Keratinocyte (primary cell): ENCODE measurements at regions not wholly inside any gene's neighbourhood (a gene's known extent, or its start where the extent isn't known, plus 50 kb on each side); places are given as distances from the start of the nearest gene placed in this dataset.

Experiments
- DNase-seq: peaks from one replicate; pipeline ENCODE4 v3.0.0-alpha.2; 2011; ENCODE audit warnings: low read depth, missing footprints, low spot score
- FAIRE-seq: peaks from 2 replicates; lab custom pipeline; 2011; peaks lifted over from hg19 to GRCh38; lab: Jason Lieb, UNC
- H2AFZ ChIP-seq: 2 replicates; pipeline ENCODE4 v1.6.0; 2012; ENCODE audit warnings: low read length, control low read depth, inconsistent platforms; ENCODE audit not compliant: control insufficient read depth
- H3K27ac ChIP-seq: 2 replicates; pipeline ENCODE4 v1.5.1; 2011; ENCODE audit warnings: low read length; ENCODE audit not compliant: control insufficient read depth, insufficient read depth
- H3K27me3 ChIP-seq: 3 replicates; pipeline ENCODE4 v1.6.0; 2011; ENCODE audit warnings: low read length; ENCODE audit not compliant: control insufficient read depth, insufficient read depth; ENCODE audit errors: extremely low read depth
- H3K36me3 ChIP-seq, 2 experiments: 2 replicates in 1 of 2; 3 replicates in 1 of 2; pipeline ENCODE4 v1.5.1; 2011; ENCODE audit warnings: low read length in 2 of 2, mild to moderate bottlenecking in 1 of 2; ENCODE audit not compliant: control insufficient read depth in 2 of 2, insufficient read depth in 2 of 2; ENCODE audit errors: extremely low read depth in 1 of 2
- H3K4me1 ChIP-seq: 3 replicates; pipeline ENCODE4 v1.5.1; 2011; ENCODE audit warnings: low read length; ENCODE audit not compliant: control insufficient read depth, insufficient read depth; ENCODE audit errors: extremely low read depth
- H3K4me2 ChIP-seq: 3 replicates; pipeline ENCODE4 v1.6.0; 2011; ENCODE audit warnings: low read depth, low read length; ENCODE audit not compliant: control insufficient read depth, insufficient read depth; ENCODE audit errors: extremely low read depth
- H3K4me3 ChIP-seq, 3 experiments: fragments of 200-600 bp in 1 of 3; sonication (generic) in 1 of 3; 2 replicates in 2 of 3; 3 replicates in 1 of 3; pipeline ENCODE4 v1.5.1; 2011 to 2016; ENCODE audit warnings: low read length in 3 of 3, mild to moderate bottlenecking in 3 of 3, control low read depth in 2 of 3, inconsistent platforms in 1 of 3, low read depth in 1 of 3, mixed read lengths in 1 of 3, mixed run types in 1 of 3, moderate library complexity in 1 of 3; ENCODE audit not compliant: control insufficient read depth in 2 of 3, insufficient read depth in 2 of 3; ENCODE audit errors: extremely low read depth in 1 of 3
- H3K79me2 ChIP-seq: 2 replicates; pipeline ENCODE4 v1.6.0; 2012; ENCODE audit warnings: low read length; ENCODE audit not compliant: control insufficient read depth, insufficient read depth
- H3K9ac ChIP-seq: 3 replicates; pipeline ENCODE4 v1.6.0; 2011; ENCODE audit warnings: low read length; ENCODE audit not compliant: control insufficient read depth, insufficient read depth; ENCODE audit errors: extremely low read depth
- H3K9me1 ChIP-seq: 3 replicates; pipeline ENCODE4 v1.6.0; 2011; ENCODE audit warnings: low read length; ENCODE audit not compliant: control insufficient read depth, insufficient read depth; ENCODE audit errors: extremely low read depth
- H3K9me3 ChIP-seq: 2 replicates; pipeline ENCODE4 v1.5.1; 2012; ENCODE audit warnings: low read depth, low read length; ENCODE audit not compliant: control insufficient read depth
- H4K20me1 ChIP-seq: 3 replicates; pipeline ENCODE4 v1.6.0; 2011; ENCODE audit warnings: low read length; ENCODE audit not compliant: control insufficient read depth, insufficient read depth; ENCODE audit errors: extremely low read depth
- EZH2 ChIP-seq: IDR thresholded peaks from one replicate; pipeline ENCODE4 v1.6.1; 2012; ENCODE audit warnings: inconsistent platforms, mild to moderate bottlenecking, low read length, moderate library complexity
- dilution Hi-C: fragments of 300-500 bp; cut with MboI; formaldehyde crosslinking; loops from one replicate; pipeline ENCODE4 v1.7.0; 2020; ENCODE audit warnings: low sequenced_read_pairs; ENCODE audit not compliant: extremely low pct_ligation_motif_present
- TF ChIP-seq, protein P1 (sequence below), 3 experiments: IDR thresholded peaks in 1 of 3; conservative IDR thresholded peaks in 1 of 3; optimal IDR thresholded peaks in 1 of 3; 2 replicates in 2 of 3; 3 replicates in 1 of 3; pipeline versions ENCODE3 to v1.5.1; 2011; ENCODE audit warnings: low read length in 3 of 3, mild to moderate bottlenecking in 3 of 3, moderate library complexity in 2 of 3, control low read depth in 1 of 3, inconsistent platforms in 1 of 3; ENCODE audit not compliant: insufficient read depth in 2 of 3; ENCODE audit errors: extremely low read depth in 1 of 3

DNA sequence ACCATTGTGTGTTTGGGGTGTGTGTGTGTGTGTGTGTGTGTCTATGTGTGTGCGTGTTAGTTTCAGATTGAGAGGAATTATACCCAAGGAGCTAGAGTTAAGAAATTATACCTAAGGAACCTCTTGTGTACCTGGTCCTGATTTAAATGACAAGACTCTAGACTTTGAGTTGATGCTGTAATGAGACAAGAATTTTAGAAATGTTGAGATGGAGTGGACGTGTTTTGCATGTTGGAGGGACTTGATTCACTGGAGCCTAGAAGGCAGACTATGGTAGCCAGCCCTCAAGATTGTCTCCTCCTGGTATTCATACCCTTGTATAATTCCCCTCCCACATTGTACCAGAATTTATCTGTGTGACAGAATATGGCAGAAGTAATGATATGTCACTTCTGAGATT is 52.4 kb upstream of the HSPB3 start:
- no peak overlapping the region for H2AFZ ChIP-seq
- H4K20me1 ChIP-seq, result no peaks in the 10 kb centered on the region
- DNase-seq (no peak), FAIRE-seq (peak; percentile 68)
- H3K4me1 ChIP-seq, result peaks cover 27% of the 10 kb centered on the region
- H3K27ac ChIP-seq, result no peak overlapping the region
- dilution Hi-C loops, result no loop called here
- H3K27me3 ChIP-seq, result no peaks in the 10 kb centered on the region
- H3K79me2 ChIP-seq, result no peaks in the 10 kb centered on the region
- no peaks in the 10 kb centered on the region for H3K9me1 ChIP-seq
- no peak overlapping the region for H3K9ac ChIP-seq
- TF ChIP-seq EZH2, result no peak
- TF ChIP-seq, protein P1, sequence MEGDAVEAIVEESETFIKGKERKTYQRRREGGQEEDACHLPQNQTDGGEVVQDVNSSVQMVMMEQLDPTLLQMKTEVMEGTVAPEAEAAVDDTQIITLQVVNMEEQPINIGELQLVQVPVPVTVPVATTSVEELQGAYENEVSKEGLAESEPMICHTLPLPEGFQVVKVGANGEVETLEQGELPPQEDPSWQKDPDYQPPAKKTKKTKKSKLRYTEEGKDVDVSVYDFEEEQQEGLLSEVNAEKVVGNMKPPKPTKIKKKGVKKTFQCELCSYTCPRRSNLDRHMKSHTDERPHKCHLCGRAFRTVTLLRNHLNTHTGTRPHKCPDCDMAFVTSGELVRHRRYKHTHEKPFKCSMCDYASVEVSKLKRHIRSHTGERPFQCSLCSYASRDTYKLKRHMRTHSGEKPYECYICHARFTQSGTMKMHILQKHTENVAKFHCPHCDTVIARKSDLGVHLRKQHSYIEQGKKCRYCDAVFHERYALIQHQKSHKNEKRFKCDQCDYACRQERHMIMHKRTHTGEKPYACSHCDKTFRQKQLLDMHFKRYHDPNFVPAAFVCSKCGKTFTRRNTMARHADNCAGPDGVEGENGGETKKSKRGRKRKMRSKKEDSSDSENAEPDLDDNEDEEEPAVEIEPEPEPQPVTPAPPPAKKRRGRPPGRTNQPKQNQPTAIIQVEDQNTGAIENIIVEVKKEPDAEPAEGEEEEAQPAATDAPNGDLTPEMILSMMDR (optimal IDR thresholded peaks at IDR 0.05 in 1 of 3, IDR thresholded peaks at IDR 0.05 in 1 of 3, conservative IDR thresholded peaks at IDR 0.05 in 1 of 3; ENCODE audit: extremely low read depth in 1 of 3, insufficient read depth in 2 of 3, low read length in 3 of 3), result no peak
- no peaks in the 10 kb centered on the region for H3K36me3 ChIP-seq
- no peak overlapping the region for H3K4me2 ChIP-seq
- H3K4me3 ChIP-seq, result no peak overlapping the region
- no peaks in the 10 kb centered on the region for H3K9me3 ChIP-seq

DNA sequence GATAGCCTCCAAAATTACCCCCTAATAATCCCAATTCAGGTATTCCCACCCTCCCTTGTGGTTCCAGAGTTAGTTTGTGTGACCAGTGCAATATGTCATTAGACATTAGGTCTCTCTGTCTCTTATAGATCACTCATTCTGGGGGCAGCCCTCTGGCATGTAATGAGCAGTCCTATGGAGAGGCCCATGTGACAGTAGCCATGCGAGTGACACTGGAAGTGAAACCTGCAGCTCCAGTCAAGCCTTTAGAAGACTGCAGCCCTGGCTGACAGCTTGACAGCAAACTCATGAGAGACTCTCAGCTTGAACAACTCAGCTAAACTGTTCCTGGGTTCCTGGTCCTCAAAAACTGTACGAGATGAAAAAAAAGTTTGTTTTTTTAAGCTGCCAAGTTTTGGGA is 54.0 kb upstream of the HSPB3 start:
- no peak for TF ChIP-seq EZH2
- Histone ChIP-seq H3K4me3 (no peak overlapping the region), H4K20me1 (no peaks in the 10 kb centered on the region), H3K9ac (no peak overlapping the region), H3K27me3 (no peaks in the 10 kb centered on the region), H3K4me2 (no peak overlapping the region), H2AFZ (no peak overlapping the region), H3K9me1 (no peaks in the 10 kb centered on the region), H3K79me2 (no peaks in the 10 kb centered on the region), H3K9me3 (no peaks in the 10 kb centered on the region), H3K4me1 (peaks cover 27% of the 10 kb centered on the region), H3K36me3 (no peaks in the 10 kb centered on the region), H3K27ac (no peak overlapping the region)
- FAIRE-seq (no peak), DNase-seq (no peak)
- dilution Hi-C loops, result no loop called here

DNA sequence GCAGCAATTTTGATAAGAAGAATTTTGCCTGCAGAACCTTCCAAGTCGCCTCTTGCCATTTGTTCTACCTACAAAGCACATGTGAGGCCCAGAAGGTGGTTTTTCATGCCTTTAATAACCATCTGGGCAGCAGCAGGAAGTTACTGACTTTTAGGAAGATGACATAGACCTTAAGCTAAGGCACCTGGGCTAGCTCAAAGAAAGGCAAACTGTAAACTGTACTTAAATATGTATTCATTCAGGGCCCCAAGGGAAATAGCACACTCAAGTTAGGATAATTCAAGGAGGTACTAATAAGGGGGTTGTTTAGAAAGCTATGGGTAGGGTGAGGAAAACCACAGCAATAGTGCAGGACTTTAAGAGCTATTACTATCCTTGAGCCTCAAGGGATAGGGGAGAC is 57.3 kb upstream of the HSPB3 start:
- no peak for FAIRE-seq
- Histone ChIP-seq H3K4me1 (peaks cover 7% of the 10 kb centered on the region), H3K27me3 (no peaks in the 10 kb centered on the region), H3K79me2 (no peaks in the 10 kb centered on the region), H3K4me3 (no peak overlapping the region), H2AFZ (no peak overlapping the region), H3K4me2 (no peak overlapping the region), H3K27ac (no peak overlapping the region), H3K9me1 (no peaks in the 10 kb centered on the region), H3K9me3 (no peaks in the 10 kb centered on the region), H4K20me1 (no peaks in the 10 kb centered on the region), H3K36me3 (no peaks in the 10 kb centered on the region), H3K9ac (no peak overlapping the region)
- dilution Hi-C loops, result no loop called here
- no peak for DNase-seq
- TF ChIP-seq, protein P1 (optimal IDR thresholded peaks at IDR 0.05 in 1 of 3, IDR thresholded peaks at IDR 0.05 in 1 of 3, conservative IDR thresholded peaks at IDR 0.05 in 1 of 3; ENCODE audit: extremely low read depth in 1 of 3, insufficient read depth in 2 of 3, low read length in 3 of 3), result no peak
- no peak for TF ChIP-seq EZH2
